OCI-LY7 (cell line): ENCODE measurements at regions not wholly inside any gene's neighbourhood (a gene's known extent, or its start where the extent isn't known, plus 50 kb on each side); places are given as distances from the start of the nearest gene placed in this dataset.

Source experiments
- BruUV-seq: library from RNA; stranded (reverse); fragments of 400-500 nt; replicated peaks from 2 replicates; lab custom pipeline; 2021; lab: Mats Ljungman, UMichigan
- CTCF ChIA-PET: fragments of 300-600 bp; sonication (Branson Sonifier 250); formaldehyde crosslinking; loops from one replicate; lab custom pipeline; 2022; ENCODE audit warnings: antibody characterized with exemption; ENCODE audit not compliant: unreplicated experiment; lab: Charles Lee
- POLR2A ChIA-PET: fragments of 300-600 bp; sonication (Branson Sonifier 250); formaldehyde crosslinking; loops from one replicate; lab custom pipeline; 2022; ENCODE audit warnings: antibody characterized with exemption; lab: Charles Lee
- DNase-seq: peaks from one replicate; pipeline ENCODE4 v3.0.0-alpha.2; 2015; ENCODE audit warnings: low spot score
- H2AFZ ChIP-seq: fragments of 200-600 bp; sonication (generic), shearing (Covaris generic); 2 replicates; pipeline ENCODE4 v1.6.1; 2014; ENCODE audit warnings: mild to moderate bottlenecking, antibody characterized with exemption, low read length, moderate library complexity
- H3K27ac ChIP-seq: fragments of 200-600 bp; sonication (generic); 2 replicates; pipeline ENCODE4 v1.5.1; 2014; ENCODE audit warnings: mixed run types, low read depth, mild to moderate bottlenecking, moderate library complexity, low read length, inconsistent platforms; ENCODE audit not compliant: poor library complexity, severe bottlenecking
- H3K36me3 ChIP-seq: fragments of 200-600 bp; sonication (generic); 2 replicates; pipeline ENCODE4 v1.6.1; 2014; ENCODE audit warnings: mild to moderate bottlenecking, antibody characterized with exemption, low read length, moderate library complexity, mixed read lengths; ENCODE audit not compliant: insufficient read depth
- H3K4me1 ChIP-seq: fragments of 200-600 bp; sonication (generic); 2 replicates; pipeline ENCODE4 v1.5.1; 2014; ENCODE audit warnings: mild to moderate bottlenecking, low read length; ENCODE audit not compliant: insufficient read depth, poor library complexity, severe bottlenecking
- H3K4me2 ChIP-seq: fragments of 200-600 bp; sonication (generic); 2 replicates; pipeline ENCODE4 v1.6.1; 2014; ENCODE audit warnings: mild to moderate bottlenecking, low read length
- H3K4me3 ChIP-seq: fragments of 200-600 bp; sonication (generic); 2 replicates; pipeline ENCODE4 v1.5.1; 2014; ENCODE audit warnings: mild to moderate bottlenecking, low read depth, low read length; ENCODE audit not compliant: poor library complexity, severe bottlenecking
- H3K79me2 ChIP-seq: fragments of 200-600 bp; sonication (generic); 2 replicates; pipeline ENCODE4 v1.6.1; 2016; ENCODE audit warnings: low read depth, mild to moderate bottlenecking, low read length, moderate library complexity, mixed read lengths; ENCODE audit not compliant: insufficient read depth
- H3K9me2 ChIP-seq: fragments of 200-600 bp; sonication (generic); 2 replicates; pipeline ENCODE4 v1.6.1; 2016; ENCODE audit warnings: mild to moderate bottlenecking, low read length, mixed read lengths; ENCODE audit not compliant: insufficient read depth
- H3K9me3 ChIP-seq: fragments of 200-600 bp; sonication (generic); 2 replicates; pipeline ENCODE4 v1.6.1; 2014; ENCODE audit warnings: mild to moderate bottlenecking, mixed run types, low read length, mixed read lengths
- H4K20me1 ChIP-seq: fragments of 200-600 bp; sonication (generic); 2 replicates; pipeline ENCODE4 v1.6.1; 2014; ENCODE audit warnings: mild to moderate bottlenecking, antibody characterized with exemption, low read length, moderate library complexity, mixed read lengths; ENCODE audit not compliant: insufficient read depth
- CTCF ChIP-seq: fragments of 200-600 bp; sonication (generic); conservative IDR thresholded peaks from 2 replicates; pipeline ENCODE4 v1.5.1; 2014; ENCODE audit warnings: mild to moderate bottlenecking, antibody characterized with exemption, low read length, moderate library complexity, mixed read lengths
- EZH2phosphoT487 ChIP-seq: fragments of 200-600 bp; sonication (generic); IDR thresholded peaks from 2 replicates; pipeline ENCODE4 v1.6.1; 2018; ENCODE audit warnings: low read depth, borderline replicate concordance, mild to moderate bottlenecking, mixed run types, antibody characterized with exemption, low read length, moderate library complexity, mixed read lengths
- intact Hi-C: fragments of 100-400 bp; cut with micrococcal nuclease; formaldehyde crosslinking; loops from one replicate; pipeline ENCODE4 v1.10.0; 2022; ENCODE audit not compliant: unreplicated experiment

- Histone ChIP-seq H2AFZ (no peak overlapping the region), H3K4me3 (no peak overlapping the region), H3K4me2 (no peak overlapping the region), H3K79me2 (no peaks in the 10 kb centered on the region), H3K4me1 (no peaks in the 10 kb centered on the region), H4K20me1 (no peaks in the 10 kb centered on the region), H3K27ac (no peak overlapping the region), H3K9me3 (no peaks in the 10 kb centered on the region), H3K9me2 (no peaks in the 10 kb centered on the region), H3K36me3 (no peaks in the 10 kb centered on the region)
- POLR2A ChIA-PET: no interaction called here
- CTCF ChIA-PET: no interaction called here
- intact Hi-C loops: no loop called here
- BruUV-seq: no TSS peak
- TF ChIP-seq EZH2phosphoT487 (no peak), CTCF (no peak)
- DNase-seq: no peak
Observed at GRCh38 chr12:118821386-118821925, 159.9 kb upstream of the SRRM4 start.

- no TSS peak for BruUV-seq
- intact Hi-C loops: no loop called here
- CTCF ChIA-PET: no interaction called here
Observed at GRCh38 chr12:118822512-118822911, 158.8 kb upstream of the SRRM4 start.

More at GRCh38 chr12:118822512-118822911, 158.8 kb upstream of the SRRM4 start:
- no peak for DNase-seq
- no peaks in the 10 kb centered on the region for H4K20me1 ChIP-seq
- H2AFZ ChIP-seq: no peak overlapping the region
- no peak overlapping the region for H3K4me3 ChIP-seq
- no peaks in the 10 kb centered on the region for H3K9me3 ChIP-seq
- no peak for TF ChIP-seq CTCF
- no peak for TF ChIP-seq EZH2phosphoT487
- H3K36me3 ChIP-seq: no peaks in the 10 kb centered on the region
- H3K79me2 ChIP-seq: no peaks in the 10 kb centered on the region
- H3K27ac ChIP-seq: no peak overlapping the region
- no peak overlapping the region for H3K4me2 ChIP-seq
- POLR2A ChIA-PET: no interaction called here
- no peaks in the 10 kb centered on the region for H3K9me2 ChIP-seq
- no peaks in the 10 kb centered on the region for H3K4me1 ChIP-seq
